CD14-positive monocyte (primary cell): ENCODE measurements at regions not wholly inside any gene's neighbourhood (a gene's known extent, or its start where the extent isn't known, plus 50 kb on each side); places are given as distances from the start of the nearest gene placed in this dataset.

Source experiments
- DNase-seq, 3 donors: peaks; one replicate each; pipeline ENCODE4 v3.0.0-alpha.2; 2011 to 2022
- H2AFZ ChIP-seq: 2 replicates; pipeline ENCODE4 v1.6.0; 2012; ENCODE audit warnings: mild to moderate bottlenecking, low read depth, low read length, inconsistent platforms; ENCODE audit not compliant: insufficient read depth, poor library complexity, severe bottlenecking
- H3K27ac ChIP-seq, 2 donors: 1 replicate in 1 of 2; 2 replicates in 1 of 2; pipeline ENCODE4 v1.5.1; 2012 to 2013; ENCODE audit warnings: low read length in 2 of 2, control low read depth in 1 of 2, inconsistent platforms in 1 of 2, low read depth in 1 of 2, mild to moderate bottlenecking in 1 of 2
- H3K27me3 ChIP-seq, 2 donors: one replicate each; pipeline versions ENCODE4 v1.6.0 to v1.6.1; 2011 to 2013; ENCODE audit warnings: low read length in 2 of 2; ENCODE audit not compliant: control insufficient read depth in 2 of 2, insufficient read depth in 2 of 2
- H3K36me3 ChIP-seq, 2 donors: replicated peaks in 1 of 2; 1 replicate in 1 of 2; 2 replicates in 1 of 2; pipeline versions ENCODE4 v1.5.1 to v1.6.1; 2012 to 2013; ENCODE audit warnings: low read length in 2 of 2, control low read depth in 1 of 2, inconsistent platforms in 1 of 2, mild to moderate bottlenecking in 1 of 2; ENCODE audit not compliant: insufficient read depth in 2 of 2, control insufficient read depth in 1 of 2
- H3K4me1 ChIP-seq, 2 donors: 1 replicate in 1 of 2; 2 replicates in 1 of 2; pipeline versions ENCODE4 v1.5.1 to v1.6.1; 2012 to 2013; ENCODE audit warnings: low read length in 2 of 2, control low read depth in 1 of 2, inconsistent platforms in 1 of 2, mild to moderate bottlenecking in 1 of 2, moderate library complexity in 1 of 2; ENCODE audit not compliant: insufficient read depth in 2 of 2, control insufficient read depth in 1 of 2
- H3K4me2 ChIP-seq: replicated peaks from 2 replicates; pipeline ENCODE3; 2012; ENCODE audit warnings: low read length, moderate library complexity, mild to moderate bottlenecking; ENCODE audit not compliant: poor library complexity, severe bottlenecking; ENCODE audit errors: extremely low read depth
- H3K4me3 ChIP-seq, 3 experiments: fragments of 200-600 bp in 1 of 3; sonication (generic) in 1 of 3; replicated peaks in 1 of 3; 1 replicate in 2 of 3; 2 replicates in 1 of 3; pipeline ENCODE4 v1.5.1; 2011 to 2013; ENCODE audit warnings: low read length in 3 of 3, mild to moderate bottlenecking in 3 of 3, control low read depth in 2 of 3, low read depth in 2 of 3, inconsistent platforms in 1 of 3, moderate library complexity in 1 of 3
- H3K79me2 ChIP-seq: 2 replicates; pipeline ENCODE4 v1.6.0; 2012; ENCODE audit warnings: mild to moderate bottlenecking, control low read depth, inconsistent platforms, low read length, moderate library complexity; ENCODE audit not compliant: insufficient read depth
- H3K9ac ChIP-seq: 2 replicates; pipeline ENCODE4 v1.6.0; 2017; ENCODE audit warnings: low read length, mild to moderate bottlenecking; ENCODE audit not compliant: insufficient read depth, poor library complexity, severe bottlenecking
- H3K9me3 ChIP-seq, 2 donors: replicated peaks in 1 of 2; 1 replicate in 1 of 2; 2 replicates in 1 of 2; pipeline versions ENCODE4 v1.5.1 to v1.6.1; 2012 to 2013; ENCODE audit warnings: low read length in 2 of 2, control low read depth in 1 of 2; ENCODE audit not compliant: control insufficient read depth in 1 of 2, insufficient read depth in 1 of 2
- H4K20me1 ChIP-seq: 2 replicates; pipeline ENCODE4 v1.6.0; 2012; ENCODE audit warnings: mild to moderate bottlenecking, low read length, control low read depth, moderate library complexity; ENCODE audit not compliant: insufficient read depth
- H3K27ac Mint-ChIP-seq, 7 donors: one replicate each; pipeline ENCODE4 v1.8.0; 2020; ENCODE audit warnings: mild to moderate bottlenecking in 7 of 7, mixed read lengths in 7 of 7, moderate library complexity in 6 of 7, inconsistent platforms in 2 of 7
- H3K27me3 Mint-ChIP-seq, 3 donors: one replicate each; pipeline ENCODE4 v1.8.0; 2021 to 2022; ENCODE audit warnings: low read depth in 3 of 3, mild to moderate bottlenecking in 3 of 3, mixed read lengths in 3 of 3, moderate library complexity in 3 of 3, inconsistent platforms in 1 of 3
- H3K36me3 Mint-ChIP-seq, 2 donors: one replicate each; pipeline ENCODE4 v1.8.0; 2020; ENCODE audit warnings: mixed read lengths in 2 of 2, inconsistent platforms in 1 of 2, mild to moderate bottlenecking in 1 of 2
- H3K4me1 Mint-ChIP-seq: one replicate; pipeline ENCODE4 v1.8.0; 2020; ENCODE audit warnings: mild to moderate bottlenecking, mixed read lengths
- H3K4me3 Mint-ChIP-seq, 2 donors: one replicate each; pipeline ENCODE4 v1.8.0; 2020; ENCODE audit warnings: mild to moderate bottlenecking in 2 of 2, mixed read lengths in 2 of 2, moderate library complexity in 1 of 2
- H3K9me3 Mint-ChIP-seq, 7 donors: one replicate each; pipeline ENCODE4 v1.8.0; 2020 to 2022; ENCODE audit warnings: mixed read lengths in 7 of 7, mild to moderate bottlenecking in 6 of 7, moderate library complexity in 6 of 7, inconsistent platforms in 2 of 7
- CTCF ChIP-seq: fragments of 200-600 bp; IDR thresholded peaks from one replicate; pipeline ENCODE4 v1.8.0; 2022; ENCODE audit warnings: antibody characterized with exemption, mild to moderate bottlenecking
- WGBS: methylation state at CpG from one replicate; pipeline ENCODE4 v1.1.5; 2013; ENCODE audit warnings: missing lambda C conversion rate; ENCODE audit not compliant: insufficient coverage; 5-methylcytosine and 5-hydroxymethylcytosine counted together
- intact Hi-C, 2 donors: fragments of 100-400 bp; cut with micrococcal nuclease; formaldehyde crosslinking; loops; one replicate each; pipeline versions ENCODE4 v1.15.0 to v1.15.1; 2023

- no peak for TF ChIP-seq CTCF
- peaks cover 0 to 6% (median 2%) of the 10 kb centered on the region in 7 donors for H3K9me3 Mint-ChIP-seq
- H3K4me1 Mint-ChIP-seq = no peaks in the 10 kb centered on the region
- Histone ChIP-seq H3K27ac (no peak overlapping the region), H4K20me1 (no peaks in the 10 kb centered on the region), H3K36me3 (no peaks in the 10 kb centered on the region), H2AFZ (no peak overlapping the region), H3K9ac (no peak overlapping the region), H3K4me3 (no peak overlapping the region), H3K27me3 (no peaks in the 10 kb centered on the region), H3K9me3 (no peaks in the 10 kb centered on the region), H3K4me1 (no peaks in the 10 kb centered on the region), H3K4me2 (no peak overlapping the region), H3K79me2 (no peaks in the 10 kb centered on the region)
- peaks cover 0 to 2% (median 2%) of the 10 kb centered on the region in 3 donors for H3K27me3 Mint-ChIP-seq
- no peak overlapping the region for H3K27ac Mint-ChIP-seq
- intact Hi-C loops = no loop called here
- H3K4me3 Mint-ChIP-seq = no peak overlapping the region
- WGBS = 92% methylated on average over 3 of the region's 7 CpGs
- H3K36me3 Mint-ChIP-seq = no peaks in the 10 kb centered on the region
- no peak for DNase-seq
Measured at GRCh38 chr9:14030375-14031059, 283.4 kb downstream of the NFIB start.

DNA sequence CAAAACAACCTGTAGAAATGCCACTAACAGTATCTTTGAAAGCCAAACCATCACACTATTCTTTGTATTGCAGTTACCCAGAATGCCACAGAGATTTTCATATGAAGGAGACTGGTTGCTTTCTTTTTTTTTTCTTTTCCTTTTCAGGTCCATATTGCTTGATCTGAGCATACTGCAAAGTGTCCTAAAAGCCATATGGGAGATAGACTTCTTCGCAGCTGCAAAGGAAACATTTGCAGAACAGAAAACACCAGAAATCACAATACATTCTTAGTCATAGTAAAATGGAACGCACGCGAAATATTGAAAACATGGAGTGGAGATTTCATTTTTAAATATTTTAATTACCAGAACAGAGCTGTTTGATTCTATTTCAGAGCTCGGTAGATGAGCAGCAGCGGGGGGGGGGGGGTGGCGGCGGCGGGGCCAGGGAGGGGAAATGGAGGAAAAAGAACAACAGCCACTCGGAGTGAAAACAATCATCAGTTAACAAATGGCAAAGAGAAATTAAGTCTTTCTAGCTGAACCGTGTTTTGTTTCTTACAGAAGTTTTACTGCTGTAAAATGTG is 284.1 kb downstream of the NFIB start:
- H2AFZ ChIP-seq = no peak overlapping the region
- H3K36me3 ChIP-seq = no peaks in the 10 kb centered on the region
- H4K20me1 ChIP-seq = no peaks in the 10 kb centered on the region
- H3K27me3 ChIP-seq = no peaks in the 10 kb centered on the region
- Mint-ChIP-seq H3K27me3 (peaks cover 0 to 2% (median 2%) of the 10 kb centered on the region in 3 donors), H3K4me1 (no peaks in the 10 kb centered on the region), H3K27ac (no peak overlapping the region), H3K36me3 (no peaks in the 10 kb centered on the region), H3K9me3 (peaks cover 0 to 5% (median 1%) of the 10 kb centered on the region in 7 donors), H3K4me3 (no peak overlapping the region)
- no peak overlapping the region for H3K4me2 ChIP-seq
- no peaks in the 10 kb centered on the region for H3K4me1 ChIP-seq
- H3K4me3 ChIP-seq = no peak overlapping the region
- intact Hi-C loops = no loop called here
- H3K9me3 ChIP-seq = no peaks in the 10 kb centered on the region
- WGBS = 75% methylated on average over 1 of the region's 11 CpGs
- no peak for TF ChIP-seq CTCF
- H3K27ac ChIP-seq = no peak overlapping the region
- H3K9ac ChIP-seq = no peak overlapping the region
- H3K79me2 ChIP-seq = no peaks in the 10 kb centered on the region
- no peak for DNase-seq
